H1 (cell line): ENCODE measurements at regions not wholly inside any gene's neighbourhood (a gene's known extent, or its start where the extent isn't known, plus 50 kb on each side); places are given as distances from the start of the nearest gene placed in this dataset.

Experiments used
- CTCF ChIA-PET: fragments of 300-600 bp; sonication (Branson Sonifier 250); formaldehyde crosslinking; loops from one replicate; lab custom pipeline; 2021; ENCODE audit not compliant: partially characterized antibody; lab: Charles Lee
- POLR2A ChIA-PET: fragments of 300-600 bp; sonication (Branson Sonifier 250); formaldehyde crosslinking; loops from one replicate; lab custom pipeline; 2021; ENCODE audit warnings: inconsistent platforms; ENCODE audit not compliant: partially characterized antibody; lab: Charles Lee
- DNase-seq, 2 experiments: peaks; one replicate each; pipeline versions ENCODE4 v3.0.0 to v3.0.0-alpha.2; 2010 to 2022; ENCODE audit warnings: low spot score in 2 of 2, low read depth in 1 of 2, mixed read lengths in 1 of 2
- FAIRE-seq: peaks from 2 replicates; lab custom pipeline; 2011; peaks lifted over from hg19 to GRCh38; lab: Jason Lieb, UNC
- H2AFZ ChIP-seq: 2 replicates; pipeline ENCODE4 v1.8.1; 2012; ENCODE audit warnings: low read length, inconsistent platforms
- H2AK5ac ChIP-seq: 2 replicates; pipeline ENCODE4 v1.6.1; 2013; ENCODE audit warnings: low read depth, low read length
- H2BK120ac ChIP-seq: replicated peaks from 2 replicates; pipeline ENCODE3; 2013; ENCODE audit warnings: low read depth, low read length, inconsistent platforms
- H2BK12ac ChIP-seq: 2 replicates; pipeline ENCODE4 v1.6.1; 2013; ENCODE audit warnings: low read depth, low read length
- H2BK15ac ChIP-seq: 2 replicates; pipeline ENCODE4 v1.6.1; 2013; ENCODE audit warnings: low read length
- H2BK20ac ChIP-seq: 2 replicates; pipeline ENCODE4 v1.6.1; 2013; ENCODE audit warnings: low read length
- H2BK5ac ChIP-seq: 2 replicates; pipeline ENCODE4 v1.6.1; 2013; ENCODE audit warnings: low read depth, low read length
- H3K14ac ChIP-seq: 2 replicates; pipeline ENCODE4 v1.6.1; 2013; ENCODE audit warnings: inconsistent platforms; ENCODE audit not compliant: insufficient read length
- H3K18ac ChIP-seq: 2 replicates; pipeline ENCODE4 v1.6.1; 2013; ENCODE audit warnings: low read length; ENCODE audit errors: extremely low read depth
- H3K23ac ChIP-seq: 2 replicates; pipeline ENCODE4 v1.6.1; 2013; ENCODE audit warnings: inconsistent platforms; ENCODE audit not compliant: insufficient read length
- H3K23me2 ChIP-seq: 2 replicates; pipeline ENCODE4 v1.6.1; 2013; ENCODE audit warnings: low read depth, low read length
- H3K27ac ChIP-seq: 2 replicates; pipeline ENCODE4 v1.6.1; 2011; ENCODE audit warnings: low read depth, low read length, inconsistent platforms
- H3K27me3 ChIP-seq, 4 experiments: replicated peaks in 1 of 4; 1 replicate in 1 of 4; 2 replicates in 3 of 4; pipeline versions ENCODE4 v1.6.1 to v1.8.1; 2011 to 2013; ENCODE audit warnings: low read length in 3 of 4, mild to moderate bottlenecking in 3 of 4, inconsistent platforms in 2 of 4, mixed read lengths in 2 of 4, moderate library complexity in 1 of 4; ENCODE audit not compliant: control insufficient read depth in 3 of 4, insufficient read depth in 3 of 4; ENCODE audit errors: extremely low read depth in 1 of 4
- H3K36me3 ChIP-seq, 4 experiments: 2 replicates each; pipeline versions ENCODE4 v1.6.1 to v1.8.1; 2011 to 2013; ENCODE audit warnings: mild to moderate bottlenecking in 4 of 4, low read length in 3 of 4, moderate library complexity in 2 of 4, control low read depth in 1 of 4, inconsistent platforms in 1 of 4; ENCODE audit not compliant: insufficient read depth in 4 of 4, control insufficient read depth in 2 of 4
- H3K4ac ChIP-seq: replicated peaks from 2 replicates; pipeline ENCODE3; 2013; ENCODE audit warnings: low read length, low read depth, mixed read lengths, inconsistent platforms; ENCODE audit not compliant: insufficient read length
- H3K4me1 ChIP-seq, 4 experiments: replicated peaks in 1 of 4; 1 replicate in 1 of 4; 2 replicates in 3 of 4; pipeline versions ENCODE4 v1.6.1 to v1.8.1; 2011 to 2013; ENCODE audit warnings: low read length in 3 of 4, inconsistent platforms in 2 of 4, mixed read lengths in 1 of 4; ENCODE audit not compliant: insufficient read depth in 4 of 4, control insufficient read depth in 3 of 4
- H3K4me2 ChIP-seq, 2 experiments: 2 replicates each; pipeline versions ENCODE4 v1.6.1 to v1.8.1; 2011 to 2013; ENCODE audit warnings: low read depth in 2 of 2, low read length in 2 of 2, control low read depth in 1 of 2, inconsistent platforms in 1 of 2, mild to moderate bottlenecking in 1 of 2; ENCODE audit not compliant: insufficient read depth in 1 of 2
- H3K4me3 ChIP-seq, 4 experiments: fragments of 200-600, 300-600 bp in 1 of 4; sonication (generic), shearing (Covaris generic), sonication (Bioruptor Twin) in 1 of 4; 2 replicates each; pipeline versions ENCODE4 v1.5.1 to v1.8.1; 2011 to 2016; ENCODE audit warnings: low read length in 4 of 4, low read depth in 3 of 4, control low read depth in 2 of 4, inconsistent platforms in 2 of 4, mild to moderate bottlenecking in 2 of 4, mixed read lengths in 1 of 4, moderate library complexity in 1 of 4; ENCODE audit not compliant: insufficient read depth in 2 of 4; ENCODE audit errors: extremely low read depth in 1 of 4
- H3K56ac ChIP-seq: replicated peaks from 2 replicates; pipeline ENCODE3; 2013; ENCODE audit warnings: low read depth, mild to moderate bottlenecking, mixed read lengths, low read length, inconsistent platforms; ENCODE audit not compliant: insufficient read length
- H3K79me1 ChIP-seq: 2 replicates; pipeline ENCODE4 v1.6.1; 2013; ENCODE audit warnings: low read depth, low read length, control low read depth
- H3K79me2 ChIP-seq, 2 experiments: 2 replicates each; pipeline versions ENCODE4 v1.6.1 to v1.8.1; 2012 to 2013; ENCODE audit warnings: low read length in 2 of 2, mild to moderate bottlenecking in 2 of 2, inconsistent platforms in 1 of 2; ENCODE audit not compliant: insufficient read depth in 2 of 2, control insufficient read depth in 1 of 2
- H3K9ac ChIP-seq, 4 experiments: replicated peaks in 1 of 4; 1 replicate in 1 of 4; 2 replicates in 3 of 4; pipeline versions ENCODE4 v1.6.1 to v1.8.1; 2011 to 2013; ENCODE audit warnings: low read depth in 3 of 4, low read length in 3 of 4, control low read depth in 2 of 4, mild to moderate bottlenecking in 2 of 4, moderate library complexity in 2 of 4, inconsistent platforms in 1 of 4; ENCODE audit errors: extremely low read depth in 1 of 4
- H3K9me3 ChIP-seq, 2 experiments: 2 replicates each; pipeline versions ENCODE4 v1.6.1 to v1.8.1; 2012 to 2013; ENCODE audit warnings: mild to moderate bottlenecking in 2 of 2, moderate library complexity in 2 of 2, control low read depth in 1 of 2, inconsistent platforms in 1 of 2, low read depth in 1 of 2, low read length in 1 of 2, mixed read lengths in 1 of 2; ENCODE audit not compliant: insufficient read depth in 2 of 2
- H4K20me1 ChIP-seq, 2 experiments: replicated peaks in 1 of 2; 2 replicates each; pipeline versions ENCODE3 to v1.8.1; 2011 to 2013; ENCODE audit warnings: inconsistent platforms in 2 of 2, low read length in 2 of 2, mild to moderate bottlenecking in 1 of 2; ENCODE audit not compliant: insufficient read depth in 2 of 2, control insufficient read depth in 1 of 2
- H4K5ac ChIP-seq: 2 replicates; pipeline ENCODE4 v1.6.1; 2013; ENCODE audit warnings: low read length, low read depth, mixed read lengths, inconsistent platforms; ENCODE audit not compliant: insufficient read length
- H4K8ac ChIP-seq: 2 replicates; pipeline ENCODE4 v1.8.0; 2013; ENCODE audit warnings: mild to moderate bottlenecking, moderate library complexity, low read length, inconsistent platforms; ENCODE audit not compliant: insufficient read depth; ENCODE audit errors: extremely low read depth
- H4K91ac ChIP-seq: replicated peaks from 2 replicates; pipeline ENCODE3; 2013; ENCODE audit warnings: low read length, mixed read lengths, inconsistent platforms; ENCODE audit not compliant: insufficient read length
- BRCA1 ChIP-seq: IDR thresholded peaks from 2 replicates; pipeline ENCODE4 v1.6.1; 2012; ENCODE audit warnings: low read depth, low read length, improper control_type of control experiment
- FOSL1 ChIP-seq: IDR thresholded peaks from 2 replicates; pipeline ENCODE4 v1.6.1; 2011; ENCODE audit warnings: mild to moderate bottlenecking, low read depth, low read length, moderate library complexity; ENCODE audit not compliant: insufficient read depth
- GTF2F1 ChIP-seq: IDR thresholded peaks from 2 replicates; pipeline ENCODE4 v1.6.1; 2012; ENCODE audit warnings: low read depth, low read length, improper control_type of control experiment, borderline replicate concordance
- RFX5 ChIP-seq: IDR thresholded peaks from 2 replicates; pipeline ENCODE4 v1.6.1; 2011; ENCODE audit warnings: low read depth, low read length, improper control_type of control experiment, borderline replicate concordance
- SIX5 ChIP-seq: IDR thresholded peaks from 2 replicates; pipeline ENCODE4 v1.6.1; 2011; ENCODE audit warnings: mild to moderate bottlenecking, low read depth, low read length
- SRF ChIP-seq: IDR thresholded peaks from 2 replicates; pipeline ENCODE4 v1.6.1; 2011; ENCODE audit warnings: mild to moderate bottlenecking, low read depth, low read length, moderate library complexity
- ZNF274 ChIP-seq: IDR thresholded peaks from 2 replicates; pipeline ENCODE4 v1.7.0; 2012; ENCODE audit warnings: low read length, borderline replicate concordance; ENCODE audit errors: extremely low read depth
- WGBS, 2 experiments: shearing (Covaris generic) in 1 of 2; methylation state at CpG; one replicate each; pipeline versions ENCODE4 v1.1.6 to v1.1.7; 2013 to 2015; ENCODE audit warnings: low lambda C conversion rate in 2 of 2, mixed read lengths in 2 of 2, inconsistent platforms in 1 of 2, low coverage in 1 of 2, missing lambda C conversion rate in 1 of 2; ENCODE audit not compliant: insufficient replicate concordance in 2 of 2, insufficient coverage in 1 of 2, insufficient read length in 1 of 2; ENCODE audit errors: extremely low coverage in 1 of 2, missing lambda C conversion rate in 1 of 2; 5-methylcytosine and 5-hydroxymethylcytosine counted together
- TF ChIP-seq, protein P1 (sequence below): IDR thresholded peaks from 2 replicates; pipeline ENCODE4 v1.6.1; 2011; ENCODE audit warnings: low read length, improper control_type of control experiment

DNA sequence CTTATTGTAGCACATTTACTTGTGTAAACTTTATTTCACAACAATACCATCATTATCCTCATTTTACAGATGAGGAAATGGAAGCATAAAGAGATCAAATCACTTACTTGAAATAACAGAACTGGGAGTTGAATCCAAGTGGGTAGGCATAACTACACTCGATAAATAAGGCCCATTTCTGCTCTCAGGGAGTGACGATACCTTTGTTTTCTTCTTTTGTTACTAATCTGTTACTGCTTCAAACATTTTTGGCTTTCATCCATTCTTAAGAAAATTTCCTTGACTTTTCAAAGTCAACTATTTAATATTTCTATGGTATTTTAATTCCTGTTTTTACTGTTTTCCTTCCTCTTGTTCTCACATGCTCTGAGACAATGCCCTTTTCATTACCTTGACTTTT, 201.6 kb downstream of the ATP23 start:
- H3K4me3 ChIP-seq = no peak overlapping the region
- H2BK120ac ChIP-seq = no peak overlapping the region
- no peak overlapping the region for H3K4me2 ChIP-seq
- H3K14ac ChIP-seq = no peak overlapping the region
- H3K36me3 ChIP-seq = no peaks in the 10 kb centered on the region
- ChIA-PET POLR2A (no interaction called here), CTCF (no interaction called here)
- H3K27ac ChIP-seq = no peak overlapping the region
- no peak overlapping the region for H3K18ac ChIP-seq
- no peak overlapping the region for H4K91ac ChIP-seq
- no peak overlapping the region for H2BK15ac ChIP-seq
- no peaks in the 10 kb centered on the region for H3K79me1 ChIP-seq
- H4K20me1 ChIP-seq = no peaks in the 10 kb centered on the region
- H3K56ac ChIP-seq = no peak overlapping the region
- H3K27me3 ChIP-seq = no peaks in the 10 kb centered on the region
- no peak overlapping the region for H3K9ac ChIP-seq
- no peak for DNase-seq
- H3K23me2 ChIP-seq = no peaks in the 10 kb centered on the region
- no peak for FAIRE-seq
- H3K23ac ChIP-seq = no peak overlapping the region
- H2AK5ac ChIP-seq = no peak overlapping the region
- H2BK12ac ChIP-seq = no peak overlapping the region
- H2AFZ ChIP-seq = no peak overlapping the region
- H3K9me3 ChIP-seq = no peaks in the 10 kb centered on the region
- H3K4ac ChIP-seq = no peak overlapping the region
- H3K79me2 ChIP-seq = no peaks in the 10 kb centered on the region
- TF ChIP-seq RFX5 = no peak
- no peak for TF ChIP-seq SIX5
- TF ChIP-seq GTF2F1 = no peak
- no peak for TF ChIP-seq SRF
- TF ChIP-seq BRCA1 = no peak
- TF ChIP-seq FOSL1 = no peak
- TF ChIP-seq, protein P1, sequence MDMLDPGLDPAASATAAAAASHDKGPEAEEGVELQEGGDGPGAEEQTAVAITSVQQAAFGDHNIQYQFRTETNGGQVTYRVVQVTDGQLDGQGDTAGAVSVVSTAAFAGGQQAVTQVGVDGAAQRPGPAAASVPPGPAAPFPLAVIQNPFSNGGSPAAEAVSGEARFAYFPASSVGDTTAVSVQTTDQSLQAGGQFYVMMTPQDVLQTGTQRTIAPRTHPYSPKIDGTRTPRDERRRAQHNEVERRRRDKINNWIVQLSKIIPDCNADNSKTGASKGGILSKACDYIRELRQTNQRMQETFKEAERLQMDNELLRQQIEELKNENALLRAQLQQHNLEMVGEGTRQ = no peak
- TF ChIP-seq ZNF274 = no peak
- TF ChIP-seq, all 59 proteins: peak for 0
- peaks cover 0 to 10% (median 4%) of the 10 kb centered on the region in 4 experiments; a peak in 4 of 7 replicates for H3K4me1 ChIP-seq
- H4K5ac ChIP-seq = no peak overlapping the region
- no peak overlapping the region for H2BK5ac ChIP-seq
- H4K8ac ChIP-seq = no peak overlapping the region
- no peak overlapping the region for H2BK20ac ChIP-seq
- WGBS, 2 experiments = 89% methylated on average over 2 of the region's 2 CpGs; no CpG with 5 or more reads in 1 of the 2 experiments
